Breast epithelium (tissue), 4 donors: ENCODE measurements at regions not wholly inside any gene's neighbourhood (a gene's known extent, or its start where the extent isn't known, plus 50 kb on each side); places are given as distances from the start of the nearest gene placed in this dataset.

Experiments
- DNase-seq, 2 donors: peaks; one replicate each; pipeline ENCODE4 v3.0.0-alpha.2; 2019; ENCODE audit warnings: low spot score in 2 of 2
- H3K27ac ChIP-seq, 2 donors: fragments of 200-600 bp; sonication (generic) in 1 of 2; one replicate each; pipeline ENCODE4 v1.5.1; 2016 to 2019; ENCODE audit warnings: mild to moderate bottlenecking in 1 of 2
- H3K27me3 ChIP-seq, 2 donors: fragments of 200-600 bp; sonication (generic) in 1 of 2; one replicate each; pipeline versions ENCODE4 v1.5.1 to v1.6.0; 2017 to 2019; ENCODE audit warnings: control low read depth in 1 of 2, mild to moderate bottlenecking in 1 of 2
- H3K36me3 ChIP-seq: fragments of 200-600 bp; one replicate; pipeline ENCODE4 v1.5.1; 2019
- H3K4me1 ChIP-seq, 2 donors: fragments of 200-600 bp; sonication (generic); one replicate each; pipeline ENCODE4 v1.5.1; 2016 to 2019; ENCODE audit warnings: control low read depth in 1 of 2
- H3K4me3 ChIP-seq, 3 donors: fragments of 200-600 bp; sonication (generic); 1 replicate in 2 of 3; 2 replicates in 1 of 3; pipeline ENCODE4 v1.5.1; 2016 to 2019; ENCODE audit warnings: mild to moderate bottlenecking in 3 of 3, moderate library complexity in 2 of 3
- H3K9me3 ChIP-seq, 2 donors: fragments of 200-600 bp; sonication (generic) in 1 of 2; one replicate each; pipeline ENCODE4 v1.5.1; 2016 to 2019; ENCODE audit warnings: control low read depth in 1 of 2
- CTCF ChIP-seq, 3 donors: fragments of 450-650 bp; IDR thresholded peaks; one replicate each; pipeline ENCODE4 v1.5.1; 2016 to 2017; ENCODE audit warnings: antibody characterized with exemption in 3 of 3, mild to moderate bottlenecking in 3 of 3, moderate library complexity in 3 of 3
- POLR2A ChIP-seq: fragments of 450-650 bp; IDR thresholded peaks from one replicate; pipeline ENCODE4 v1.6.1; 2016; ENCODE audit warnings: antibody characterized with exemption, mild to moderate bottlenecking, moderate library complexity
- POLR2AphosphoS5 ChIP-seq, 3 donors: sonication (generic); formaldehyde crosslinking; IDR thresholded peaks; one replicate each; pipeline ENCODE4 v1.6.1; 2017; ENCODE audit warnings: antibody characterized with exemption in 3 of 3
- intact Hi-C: fragments of 100-400 bp; cut with DNase I; formaldehyde crosslinking; loops from one replicate; pipeline ENCODE4 v1.15.1; 2023; ENCODE audit warnings: low total_unique reads

GRCh38 chr14:58703161-58703506 lies 65.4 kb downstream of the DACT1 start:
- no peak for TF ChIP-seq POLR2A
- TF ChIP-seq CTCF (IDR thresholded peaks at IDR 0.05) = no peak
- TF ChIP-seq POLR2AphosphoS5 (IDR thresholded peaks at IDR 0.05) = no peak
- DNase-seq = no peak
- H3K9me3 ChIP-seq = no peaks in the 10 kb centered on the region
- no peaks in the 10 kb centered on the region for H3K36me3 ChIP-seq
- no peaks in the 10 kb centered on the region for H3K4me1 ChIP-seq
- no peak overlapping the region for H3K27ac ChIP-seq
- intact Hi-C loops = no loop called here
- H3K4me3 ChIP-seq = no peak overlapping the region
- no peaks in the 10 kb centered on the region for H3K27me3 ChIP-seq

- H3K27ac ChIP-seq = no peak overlapping the region
- intact Hi-C loops = no loop called here
- no peaks in the 10 kb centered on the region for H3K27me3 ChIP-seq
- TF ChIP-seq POLR2AphosphoS5 (IDR thresholded peaks at IDR 0.05) = no peak
- TF ChIP-seq POLR2A = no peak
- TF ChIP-seq CTCF (IDR thresholded peaks at IDR 0.05) = no peak
- no peaks in the 10 kb centered on the region for H3K36me3 ChIP-seq
- no peaks in the 10 kb centered on the region for H3K9me3 ChIP-seq
- H3K4me3 ChIP-seq = no peak overlapping the region
- no peak for DNase-seq
- no peaks in the 10 kb centered on the region for H3K4me1 ChIP-seq
These were observed 67.3 kb downstream of the DACT1 start for GRCh38 chr14:58705066-58705465.

GRCh38 chr14:58707949-58708348 lies 70.2 kb downstream of the DACT1 start:
- Histone ChIP-seq H3K27ac (no peak overlapping the region), H3K4me1 (no peaks in the 10 kb centered on the region), H3K27me3 (no peaks in the 10 kb centered on the region), H3K4me3 (no peak overlapping the region), H3K9me3 (no peaks in the 10 kb centered on the region), H3K36me3 (no peaks in the 10 kb centered on the region)
- DNase-seq = no peak
- no peak for TF ChIP-seq CTCF (IDR thresholded peaks at IDR 0.05)
- TF ChIP-seq POLR2AphosphoS5 (IDR thresholded peaks at IDR 0.05) = no peak
- no peak for TF ChIP-seq POLR2A
- intact Hi-C loops = no loop called here

- H3K27me3 ChIP-seq = no peaks in the 10 kb centered on the region
- TF ChIP-seq POLR2A (no peak), POLR2AphosphoS5 (IDR thresholded peaks at IDR 0.05) (no peak), CTCF (IDR thresholded peaks at IDR 0.05) (no peak)
- intact Hi-C loops = no loop called here
- DNase-seq = no peak
- H3K27ac ChIP-seq = no peak overlapping the region
- no peaks in the 10 kb centered on the region for H3K36me3 ChIP-seq
- H3K4me3 ChIP-seq = no peak overlapping the region
- no peaks in the 10 kb centered on the region for H3K4me1 ChIP-seq
- H3K9me3 ChIP-seq = no peaks in the 10 kb centered on the region
These were observed 72.2 kb downstream of the DACT1 start for GRCh38 chr14:58709949-58710348.

GRCh38 chr14:58711382-58711781 lies 73.6 kb downstream of the DACT1 start:
- no peaks in the 10 kb centered on the region for H3K27me3 ChIP-seq
- no peak overlapping the region for H3K27ac ChIP-seq
- H3K9me3 ChIP-seq = no peaks in the 10 kb centered on the region
- TF ChIP-seq CTCF (IDR thresholded peaks at IDR 0.05) (no peak), POLR2A (no peak), POLR2AphosphoS5 (IDR thresholded peaks at IDR 0.05) (no peak)
- no peak overlapping the region for H3K4me3 ChIP-seq
- DNase-seq = no peak
- no peaks in the 10 kb centered on the region for H3K36me3 ChIP-seq
- no peaks in the 10 kb centered on the region for H3K4me1 ChIP-seq
- intact Hi-C loops = no loop called here
